DOHH2 (cell line): ENCODE measurements at regions not wholly inside any gene's neighbourhood (a gene's known extent, or its start where the extent isn't known, plus 50 kb on each side); places are given as distances from the start of the nearest gene placed in this dataset.

Experiments used
- H3F3A ChIP-seq: fragments of 200-600 bp; sonication (generic), shearing (Covaris generic); 2 replicates; pipeline ENCODE4 v1.6.0; 2016; ENCODE audit warnings: antibody characterized with exemption, mild to moderate bottlenecking; ENCODE audit not compliant: control insufficient read depth, insufficient read depth
- H3K27ac ChIP-seq: fragments of 200-600 bp; sonication (generic); 2 replicates; pipeline ENCODE4 v1.5.1; 2014; ENCODE audit warnings: low read depth, mild to moderate bottlenecking, low read length, moderate library complexity
- H3K27me3 ChIP-seq: fragments of 200-600 bp; sonication (generic); 2 replicates; pipeline ENCODE4 v1.6.1; 2014; ENCODE audit warnings: mild to moderate bottlenecking, low read length, mixed read lengths; ENCODE audit not compliant: control insufficient read depth
- H3K36me3 ChIP-seq: fragments of 200-600 bp; sonication (generic); 2 replicates; pipeline ENCODE4 v1.6.1; 2014; ENCODE audit warnings: mild to moderate bottlenecking, low read length, moderate library complexity, mixed read lengths; ENCODE audit not compliant: control insufficient read depth
- H3K4me1 ChIP-seq: fragments of 200-600 bp; sonication (generic); 2 replicates; pipeline ENCODE4 v1.6.1; 2014; ENCODE audit warnings: mild to moderate bottlenecking, low read length, mixed read lengths; ENCODE audit not compliant: control insufficient read depth
- H3K4me2 ChIP-seq: fragments of 200-600 bp; sonication (generic); 2 replicates; pipeline ENCODE4 v1.6.0; 2014; ENCODE audit warnings: mild to moderate bottlenecking, low read length, moderate library complexity
- H3K4me3 ChIP-seq: fragments of 200-600 bp; sonication (generic); 2 replicates; pipeline ENCODE4 v1.5.1; 2014; ENCODE audit warnings: mild to moderate bottlenecking, low read length, mixed read lengths
- H3K79me2 ChIP-seq: fragments of 200-600 bp; sonication (generic); 2 replicates; pipeline ENCODE4 v1.6.1; 2014; ENCODE audit warnings: mild to moderate bottlenecking, low read length, mixed read lengths; ENCODE audit not compliant: control insufficient read depth
- H3K9me2 ChIP-seq: fragments of 200-600 bp; sonication (generic); replicated peaks from 2 replicates; pipeline ENCODE4 v1.6.1; 2014; ENCODE audit warnings: mild to moderate bottlenecking, low read length, mixed read lengths; ENCODE audit not compliant: control insufficient read depth
- H3K9me3 ChIP-seq: fragments of 200-600 bp; sonication (generic); 2 replicates; pipeline ENCODE4 v1.6.1; 2014; ENCODE audit warnings: antibody characterized with exemption, low read length, mixed read lengths; ENCODE audit not compliant: control insufficient read depth, insufficient read depth
- H4K20me1 ChIP-seq: fragments of 200-600 bp; sonication (generic); 2 replicates; pipeline ENCODE4 v1.6.0; 2014; ENCODE audit warnings: low read depth, mild to moderate bottlenecking, antibody characterized with exemption, low read length, moderate library complexity; ENCODE audit not compliant: control insufficient read depth, insufficient read depth
- EZH2phosphoT487 ChIP-seq: fragments of 200-600 bp; sonication (generic); IDR thresholded peaks from 2 replicates; pipeline ENCODE4 v1.6.1; 2017; ENCODE audit warnings: borderline replicate concordance, mild to moderate bottlenecking, antibody characterized with exemption, low read length, moderate library complexity, mixed read lengths
- TF ChIP-seq, protein P1 (sequence below): fragments of 200-600 bp; sonication (generic); IDR thresholded peaks from one replicate; pipeline ENCODE4 v1.5.1; 2014; ENCODE audit warnings: antibody characterized with exemption, mild to moderate bottlenecking, low read depth, low read length; ENCODE audit not compliant: poor library complexity, severe bottlenecking

DNA sequence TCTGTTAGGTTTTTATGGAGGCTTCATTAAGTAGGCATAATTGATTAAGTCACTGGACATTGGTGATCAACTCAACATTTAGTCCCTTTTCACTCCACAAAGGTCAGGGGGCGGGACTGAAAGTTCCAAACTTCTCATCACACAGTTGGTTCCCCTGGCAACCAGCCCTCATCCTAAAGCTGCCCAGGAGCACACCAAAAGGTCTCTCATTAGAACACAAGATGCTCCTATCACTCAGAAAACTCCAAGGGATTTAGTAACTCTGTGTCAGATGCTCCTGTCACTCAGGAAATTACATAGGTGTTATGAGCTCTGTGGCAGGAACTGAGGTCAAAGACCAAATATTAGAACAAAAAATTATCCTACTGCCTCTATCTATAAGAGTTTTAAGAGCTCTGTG is 321.5 kb downstream of the OTOL1 start:
- Histone ChIP-seq H3K4me3 (no peak overlapping the region), H3F3A (no peaks in the 10 kb centered on the region), H3K27me3 (no peaks in the 10 kb centered on the region), H3K36me3 (no peaks in the 10 kb centered on the region), H3K9me3 (no peaks in the 10 kb centered on the region), H3K79me2 (no peaks in the 10 kb centered on the region), H3K9me2 (no peaks in the 10 kb centered on the region; the same call in 1 of the 2 replicates), H3K4me1 (no peaks in the 10 kb centered on the region), H3K4me2 (no peak overlapping the region), H4K20me1 (no peaks in the 10 kb centered on the region), H3K27ac (no peak overlapping the region)
- TF ChIP-seq, protein P1, sequence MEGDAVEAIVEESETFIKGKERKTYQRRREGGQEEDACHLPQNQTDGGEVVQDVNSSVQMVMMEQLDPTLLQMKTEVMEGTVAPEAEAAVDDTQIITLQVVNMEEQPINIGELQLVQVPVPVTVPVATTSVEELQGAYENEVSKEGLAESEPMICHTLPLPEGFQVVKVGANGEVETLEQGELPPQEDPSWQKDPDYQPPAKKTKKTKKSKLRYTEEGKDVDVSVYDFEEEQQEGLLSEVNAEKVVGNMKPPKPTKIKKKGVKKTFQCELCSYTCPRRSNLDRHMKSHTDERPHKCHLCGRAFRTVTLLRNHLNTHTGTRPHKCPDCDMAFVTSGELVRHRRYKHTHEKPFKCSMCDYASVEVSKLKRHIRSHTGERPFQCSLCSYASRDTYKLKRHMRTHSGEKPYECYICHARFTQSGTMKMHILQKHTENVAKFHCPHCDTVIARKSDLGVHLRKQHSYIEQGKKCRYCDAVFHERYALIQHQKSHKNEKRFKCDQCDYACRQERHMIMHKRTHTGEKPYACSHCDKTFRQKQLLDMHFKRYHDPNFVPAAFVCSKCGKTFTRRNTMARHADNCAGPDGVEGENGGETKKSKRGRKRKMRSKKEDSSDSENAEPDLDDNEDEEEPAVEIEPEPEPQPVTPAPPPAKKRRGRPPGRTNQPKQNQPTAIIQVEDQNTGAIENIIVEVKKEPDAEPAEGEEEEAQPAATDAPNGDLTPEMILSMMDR = no peak
- no peak for TF ChIP-seq EZH2phosphoT487

DNA sequence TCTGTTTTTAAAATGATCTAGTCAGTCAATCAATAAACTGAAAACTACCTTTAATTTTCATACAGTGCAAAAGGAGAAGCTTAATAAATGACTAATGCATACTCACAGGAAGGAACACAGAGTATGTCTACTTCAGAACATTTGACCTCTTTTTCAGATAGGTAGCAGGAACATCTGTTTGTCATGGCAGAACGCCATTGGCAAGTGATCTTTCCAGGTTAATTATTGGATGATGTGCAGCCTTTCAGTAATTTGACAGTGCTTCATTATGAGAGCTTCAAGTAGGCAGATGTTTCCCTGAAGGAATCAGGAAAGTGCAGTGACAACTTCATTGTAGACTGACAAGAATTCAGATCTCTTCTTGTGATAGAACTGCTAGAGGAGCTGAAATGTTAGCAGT is 325.0 kb downstream of the OTOL1 start:
- Histone ChIP-seq H3K79me2 (no peaks in the 10 kb centered on the region), H3K9me3 (no peaks in the 10 kb centered on the region), H4K20me1 (no peaks in the 10 kb centered on the region), H3K27ac (no peak overlapping the region), H3K4me2 (no peak overlapping the region), H3K27me3 (no peaks in the 10 kb centered on the region), H3K4me3 (no peak overlapping the region), H3K4me1 (no peaks in the 10 kb centered on the region), H3K9me2 (no peaks in the 10 kb centered on the region), H3F3A (no peaks in the 10 kb centered on the region), H3K36me3 (no peaks in the 10 kb centered on the region)
- TF ChIP-seq, protein P1 = no peak

DNA sequence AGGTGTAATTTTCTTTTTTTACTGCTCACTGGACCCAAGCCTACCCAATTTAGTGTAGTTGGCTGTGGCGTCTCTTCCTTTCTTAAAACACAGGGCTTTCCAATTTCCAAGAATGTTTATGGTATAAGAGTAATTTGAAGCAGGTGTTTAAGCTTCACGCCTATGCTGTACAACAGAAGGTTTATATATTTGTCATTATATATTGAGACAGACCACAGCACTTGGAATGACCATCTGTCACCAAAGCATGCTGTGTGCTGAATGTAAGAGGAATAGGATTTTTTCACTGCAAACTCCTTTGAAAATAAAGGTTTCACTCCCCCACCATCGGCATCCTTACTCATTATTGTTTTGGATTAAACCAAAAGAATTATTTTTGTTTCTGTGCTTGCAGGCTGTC is 325.7 kb downstream of the OTOL1 start:
- no peaks in the 10 kb centered on the region for H3K4me1 ChIP-seq
- H3K36me3 ChIP-seq = no peaks in the 10 kb centered on the region
- no peak for TF ChIP-seq EZH2phosphoT487
- TF ChIP-seq, protein P1 = no peak
- H4K20me1 ChIP-seq = no peaks in the 10 kb centered on the region
- no peaks in the 10 kb centered on the region for H3K79me2 ChIP-seq
- H3K27me3 ChIP-seq = no peaks in the 10 kb centered on the region
- no peak overlapping the region for H3K27ac ChIP-seq
- no peak overlapping the region for H3K4me2 ChIP-seq
- H3F3A ChIP-seq = no peaks in the 10 kb centered on the region
- no peaks in the 10 kb centered on the region for H3K9me2 ChIP-seq
- H3K9me3 ChIP-seq = no peaks in the 10 kb centered on the region
- H3K4me3 ChIP-seq = no peak overlapping the region

DNA sequence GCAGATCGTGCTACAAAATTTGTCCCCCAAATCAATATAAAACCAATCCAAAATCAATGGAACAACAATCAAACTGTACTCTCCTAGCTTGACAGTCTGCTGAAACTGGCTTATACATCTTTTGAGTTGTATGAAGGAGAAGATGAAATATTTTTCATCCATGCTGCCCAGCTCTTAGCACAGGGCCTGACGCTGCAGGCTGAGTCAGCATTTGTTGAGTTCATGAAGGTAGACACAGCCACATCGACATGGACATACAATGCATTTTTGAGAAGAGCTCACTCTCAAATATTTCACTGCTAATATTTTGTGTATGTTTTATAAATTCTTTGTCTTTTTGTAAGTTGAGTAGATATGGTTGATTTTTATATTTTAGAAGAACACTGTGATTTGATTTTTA is 327.3 kb downstream of the OTOL1 start:
- Histone ChIP-seq H3K27ac (no peak overlapping the region), H3K9me2 (no peaks in the 10 kb centered on the region), H3K9me3 (no peaks in the 10 kb centered on the region), H3K36me3 (no peaks in the 10 kb centered on the region), H4K20me1 (no peaks in the 10 kb centered on the region), H3K4me3 (no peak overlapping the region), H3K4me1 (no peaks in the 10 kb centered on the region), H3K4me2 (no peak overlapping the region), H3K27me3 (no peaks in the 10 kb centered on the region), H3K79me2 (no peaks in the 10 kb centered on the region), H3F3A (no peaks in the 10 kb centered on the region)
- no peak for TF ChIP-seq EZH2phosphoT487
- TF ChIP-seq, protein P1 = no peak
